ENCODE measurements at regions not wholly inside any gene's neighbourhood (a gene's known extent, or its start where the extent isn't known, plus 50 kb on each side); places are given as distances from the start of the nearest gene placed in this dataset.

GRCh38 chr1:214928574-214928973 is 154.0 kb upstream of the KCNK2 start:
- no peak for DNase-seq (ENCODE audit: low spot score)

- no peak for DNase-seq (ENCODE audit: low spot score)
Measured at GRCh38 chr1:214933375-214933774, 149.2 kb upstream of the KCNK2 start.

- DNase-seq (ENCODE audit: low spot score) = no peak
Measured at GRCh38 chr1:214934045-214934444, 148.5 kb upstream of the KCNK2 start.

GRCh38 chr1:214935258-214935657 is 147.3 kb upstream of the KCNK2 start:
- DNase-seq (ENCODE audit: low spot score) = no peak

GRCh38 chr1:214939180-214939579 is 143.4 kb upstream of the KCNK2 start:
- no peak for DNase-seq (ENCODE audit: low spot score)

- no peak for DNase-seq (ENCODE audit: low spot score)
Measured at GRCh38 chr1:214941061-214941460, 141.5 kb upstream of the KCNK2 start.

- no peak for DNase-seq (ENCODE audit: low spot score)
Measured at GRCh38 chr1:214943054-214943453, 139.5 kb upstream of the KCNK2 start.

- no peak for DNase-seq (ENCODE audit: low spot score)
Measured at GRCh38 chr1:214946615-214947014, 135.9 kb upstream of the KCNK2 start.

- DNase-seq (ENCODE audit: low spot score) = no peak
Measured at GRCh38 chr1:214952648-214953047, 129.9 kb upstream of the KCNK2 start.

GRCh38 chr1:214953901-214954616 is 128.5 kb upstream of the KCNK2 start:
- DNase-seq (ENCODE audit: low spot score) = no peak

- DNase-seq (ENCODE audit: low spot score) = no peak
Measured at GRCh38 chr1:214954617-214954949, 128.0 kb upstream of the KCNK2 start.

- no peak for DNase-seq (ENCODE audit: low spot score)
Measured at GRCh38 chr1:214957330-214958137, 125.0 kb upstream of the KCNK2 start.

- DNase-seq (ENCODE audit: low spot score) = no peak
Measured at GRCh38 chr1:214958486-214958885, 124.1 kb upstream of the KCNK2 start.

GRCh38 chr1:214966346-214966745 is 116.2 kb upstream of the KCNK2 start:
- DNase-seq (ENCODE audit: low spot score) = peak; percentile 85

GRCh38 chr1:214967865-214968575 is 114.5 kb upstream of the KCNK2 start:
- DNase-seq (ENCODE audit: low spot score) = no peak

GRCh38 chr1:214970016-214970415 is 112.5 kb upstream of the KCNK2 start:
- DNase-seq (ENCODE audit: low spot score) = no peak

GRCh38 chr1:214971071-214971470 is 111.5 kb upstream of the KCNK2 start:
- DNase-seq (ENCODE audit: low spot score) = no peak

GRCh38 chr1:214974002-214974401 is 108.5 kb upstream of the KCNK2 start:
- no peak for DNase-seq (ENCODE audit: low spot score)

GRCh38 chr1:214976665-214977064 is 105.9 kb upstream of the KCNK2 start:
- no peak for DNase-seq (ENCODE audit: low spot score)

- DNase-seq (ENCODE audit: low spot score) = no peak
Measured at GRCh38 chr1:214977110-214977509, 105.4 kb upstream of the KCNK2 start.

- no peak for DNase-seq (ENCODE audit: low spot score)
Measured at GRCh38 chr1:214977700-214978374, 104.7 kb upstream of the KCNK2 start.

- no peak for DNase-seq (ENCODE audit: low spot score)
Measured at GRCh38 chr1:214979191-214979590, 103.3 kb upstream of the KCNK2 start.
